ENCODE measurements at regions not wholly inside any gene's neighbourhood (a gene's known extent, or its start where the extent isn't known, plus 50 kb on each side); places are given as distances from the start of the nearest gene placed in this dataset.

DNA sequence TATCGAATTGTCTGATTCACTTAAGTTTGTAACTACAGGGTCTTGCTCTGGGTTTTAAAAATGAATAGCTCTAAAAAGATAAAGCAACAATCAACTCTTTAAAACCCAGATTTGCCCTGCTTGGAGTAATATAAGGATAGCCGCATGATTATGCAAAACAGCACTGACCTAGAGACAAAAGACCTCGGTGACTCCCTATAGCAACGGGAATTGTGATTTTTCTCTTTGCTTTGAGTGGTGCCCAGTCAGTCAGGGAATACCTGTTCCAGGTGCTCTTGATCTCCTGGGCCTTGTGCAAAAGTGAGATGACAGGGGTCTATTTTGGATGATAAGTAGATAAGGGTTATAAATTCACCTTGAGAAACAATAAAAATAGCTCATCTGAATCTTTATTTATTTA, 336.3 kb upstream of the NOX3 start:
- TF ChIP-seq EZH2phosphoT487 (IDR thresholded peaks at IDR 0.05; ENCODE audit: low read depth) (no peak), CTCF (IDR thresholded peaks at IDR 0.05; ENCODE audit: low read depth, low read length) (no peak)
- Histone ChIP-seq H3K36me3 (replicated peaks; ENCODE audit: low read depth, low read length) (no peaks in the 10 kb centered on the region), H3K9me3 (ENCODE audit: insufficient read depth, low read length) (no peaks in the 10 kb centered on the region), H3K4me2 (ENCODE audit: low read length) (no peak overlapping the region), H4K20me1 (ENCODE audit: insufficient read depth, low read length) (no peaks in the 10 kb centered on the region), H3K27ac (ENCODE audit: low read length) (no peak overlapping the region), H2AFZ (ENCODE audit: low read depth, low read length) (no peak overlapping the region), H3K9ac (ENCODE audit: low read length) (no peak overlapping the region), H3K4me3 (ENCODE audit: low read length) (no peak overlapping the region), H3K79me2 (ENCODE audit: low read length) (no peaks in the 10 kb centered on the region), H3K27me3 (ENCODE audit: low read depth, low read length) (no peaks in the 10 kb centered on the region), H3K4me1 (ENCODE audit: low read length) (no peaks in the 10 kb centered on the region)

DNA sequence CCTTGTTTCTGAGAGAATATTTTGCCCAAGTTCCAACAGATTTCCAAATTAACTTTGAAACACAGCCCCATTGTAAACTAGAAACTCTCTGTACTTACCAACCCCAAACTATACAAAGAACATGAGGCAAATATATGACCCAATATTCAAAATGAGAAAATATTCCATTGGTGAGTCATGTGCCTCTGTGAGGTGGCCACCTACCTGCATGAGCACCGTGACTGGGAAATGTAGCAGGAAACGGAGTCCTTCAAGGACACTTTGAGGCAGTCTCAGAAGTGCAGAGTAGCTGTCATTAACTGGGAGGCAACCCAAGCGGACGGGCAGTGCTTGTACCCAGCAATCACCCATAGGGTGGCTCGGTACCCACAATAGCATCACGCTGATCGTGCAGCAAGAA, 335.5 kb upstream of the NOX3 start:
- H3K79me2 ChIP-seq (ENCODE audit: low read length), result no peaks in the 10 kb centered on the region
- H3K4me3 ChIP-seq (ENCODE audit: low read length), result no peak overlapping the region
- H2AFZ ChIP-seq (ENCODE audit: low read depth, low read length), result no peak overlapping the region
- H3K36me3 ChIP-seq (replicated peaks; ENCODE audit: low read depth, low read length), result no peaks in the 10 kb centered on the region
- H3K9ac ChIP-seq (ENCODE audit: low read length), result no peak overlapping the region
- no peak overlapping the region for H3K27ac ChIP-seq (ENCODE audit: low read length)
- no peaks in the 10 kb centered on the region for H3K4me1 ChIP-seq (ENCODE audit: low read length)
- H3K9me3 ChIP-seq (ENCODE audit: insufficient read depth, low read length), result no peaks in the 10 kb centered on the region
- TF ChIP-seq CTCF (IDR thresholded peaks at IDR 0.05; ENCODE audit: low read depth, low read length) (no peak), EZH2phosphoT487 (IDR thresholded peaks at IDR 0.05; ENCODE audit: low read depth) (no peak)
- no peak overlapping the region for H3K4me2 ChIP-seq (ENCODE audit: low read length)
- H4K20me1 ChIP-seq (ENCODE audit: insufficient read depth, low read length), result no peaks in the 10 kb centered on the region
- no peaks in the 10 kb centered on the region for H3K27me3 ChIP-seq (ENCODE audit: low read depth, low read length)

GRCh38 chr6:155787168-155787567, 331.5 kb upstream of the NOX3 start:
- H3K27me3 ChIP-seq (ENCODE audit: low read depth, low read length), result no peaks in the 10 kb centered on the region
- H4K20me1 ChIP-seq (ENCODE audit: insufficient read depth, low read length), result no peaks in the 10 kb centered on the region
- no peaks in the 10 kb centered on the region for H3K36me3 ChIP-seq (replicated peaks; ENCODE audit: low read depth, low read length)
- H3K79me2 ChIP-seq (ENCODE audit: low read length), result no peaks in the 10 kb centered on the region
- H3K27ac ChIP-seq (ENCODE audit: low read length), result no peak overlapping the region
- H3K4me2 ChIP-seq (ENCODE audit: low read length), result no peak overlapping the region
- no peaks in the 10 kb centered on the region for H3K9me3 ChIP-seq (ENCODE audit: insufficient read depth, low read length)
- no peak overlapping the region for H2AFZ ChIP-seq (ENCODE audit: low read depth, low read length)
- no peak overlapping the region for H3K4me3 ChIP-seq (ENCODE audit: low read length)
- H3K4me1 ChIP-seq (ENCODE audit: low read length), result no peaks in the 10 kb centered on the region
- no peak for TF ChIP-seq CTCF (IDR thresholded peaks at IDR 0.05; ENCODE audit: low read depth, low read length)
- no peak for TF ChIP-seq EZH2phosphoT487 (IDR thresholded peaks at IDR 0.05; ENCODE audit: low read depth)
- no peak overlapping the region for H3K9ac ChIP-seq (ENCODE audit: low read length)

GRCh38 chr6:155786528-155786927, 330.9 kb upstream of the NOX3 start:
- Histone ChIP-seq H3K79me2 (ENCODE audit: low read length) (no peaks in the 10 kb centered on the region), H2AFZ (ENCODE audit: low read depth, low read length) (no peak overlapping the region), H3K9me3 (ENCODE audit: insufficient read depth, low read length) (no peaks in the 10 kb centered on the region), H3K9ac (ENCODE audit: low read length) (no peak overlapping the region), H3K4me3 (ENCODE audit: low read length) (no peak overlapping the region), H3K36me3 (replicated peaks; ENCODE audit: low read depth, low read length) (no peaks in the 10 kb centered on the region), H3K4me1 (ENCODE audit: low read length) (no peaks in the 10 kb centered on the region), H3K27ac (ENCODE audit: low read length) (no peak overlapping the region), H3K27me3 (ENCODE audit: low read depth, low read length) (no peaks in the 10 kb centered on the region), H3K4me2 (ENCODE audit: low read length) (no peak overlapping the region), H4K20me1 (ENCODE audit: insufficient read depth, low read length) (no peaks in the 10 kb centered on the region)
- no peak for TF ChIP-seq CTCF (IDR thresholded peaks at IDR 0.05; ENCODE audit: low read depth, low read length)
- TF ChIP-seq EZH2phosphoT487 (IDR thresholded peaks at IDR 0.05; ENCODE audit: low read depth), result no peak
